Tibial nerve (tissue), 4 donors: ENCODE measurements at regions not wholly inside any gene's neighbourhood (a gene's known extent, or its start where the extent isn't known, plus 50 kb on each side); places are given as distances from the start of the nearest gene placed in this dataset.

Experiments used
- DNase-seq, 2 donors: peaks; one replicate each; pipeline ENCODE4 v3.0.0-alpha.2; 2019; ENCODE audit warnings: low spot score in 2 of 2
- H3K27ac ChIP-seq, 4 donors: fragments of 200-600 bp; sonication (generic) in 3 of 4; one replicate each; pipeline ENCODE4 v1.5.1; 2017 to 2019; ENCODE audit warnings: mild to moderate bottlenecking in 1 of 4
- H3K27me3 ChIP-seq, 2 donors: fragments of 200-600 bp; sonication (generic) in 1 of 2; one replicate each; pipeline versions ENCODE4 v1.5.1 to v1.6.0; 2017 to 2019
- H3K36me3 ChIP-seq, 3 donors: fragments of 200-600 bp; sonication (generic); one replicate each; pipeline ENCODE4 v1.5.1; 2018 to 2019
- H3K4me1 ChIP-seq, 4 donors: fragments of 200-600 bp; sonication (generic) in 3 of 4; one replicate each; pipeline ENCODE4 v1.5.1; 2017 to 2019
- H3K4me3 ChIP-seq, 4 donors: fragments of 200-600 bp; sonication (generic) in 3 of 4; one replicate each; pipeline ENCODE4 v1.5.1; 2017 to 2019; ENCODE audit warnings: mild to moderate bottlenecking in 1 of 4, moderate library complexity in 1 of 4
- H3K9me3 ChIP-seq, 4 donors: fragments of 200-600 bp; sonication (generic) in 3 of 4; one replicate each; pipeline ENCODE4 v1.5.1; 2017 to 2019
- CTCF ChIP-seq, 5 experiments: fragments of 200-600 bp in 3 of 5; fragments of 450-650 bp in 2 of 5; sonication (generic) in 3 of 5; IDR thresholded peaks; one replicate each; pipeline ENCODE4 v1.5.1; 2016 to 2019; ENCODE audit warnings: antibody characterized with exemption in 5 of 5, mild to moderate bottlenecking in 3 of 5, moderate library complexity in 2 of 5
- EP300 ChIP-seq, 2 donors: sonication (generic); formaldehyde crosslinking; IDR thresholded peaks; one replicate each; pipeline ENCODE4 v1.6.1; 2017; ENCODE audit warnings: antibody characterized with exemption in 2 of 2, mild to moderate bottlenecking in 1 of 2
- POLR2A ChIP-seq, 2 donors: fragments of 450-650 bp; IDR thresholded peaks; one replicate each; pipeline ENCODE4 v1.6.1; 2017; ENCODE audit warnings: antibody characterized with exemption in 2 of 2, mild to moderate bottlenecking in 2 of 2, moderate library complexity in 2 of 2
- WGBS, 2 donors: methylation state at CpG; one replicate each; pipeline ENCODE4 v1.1.5; 2018; 5-methylcytosine and 5-hydroxymethylcytosine counted together

- Histone ChIP-seq H3K27me3 (no peaks in the 10 kb centered on the region), H3K4me3 (no peak overlapping the region), H3K27ac (no peak overlapping the region), H3K9me3 (no peaks in the 10 kb centered on the region), H3K4me1 (no peaks in the 10 kb centered on the region), H3K36me3 (no peaks in the 10 kb centered on the region)
- 84 to 92% methylated on average over 1 of the region's 1 CpG for WGBS, 2 donors
- TF ChIP-seq CTCF (IDR thresholded peaks at IDR 0.05) (no peak), EP300 (IDR thresholded peaks at IDR 0.05) (no peak), POLR2A (IDR thresholded peaks at IDR 0.05) (no peak)
- DNase-seq = no peak
These were observed 134.2 kb upstream of the LINC00305 start for GRCh38 chr18:64283059-64283458.

GRCh38 chr18:64278026-64278425, 129.1 kb upstream of the LINC00305 start:
- Histone ChIP-seq H3K4me1 (no peaks in the 10 kb centered on the region), H3K4me3 (no peak overlapping the region), H3K27me3 (no peaks in the 10 kb centered on the region), H3K9me3 (no peaks in the 10 kb centered on the region), H3K36me3 (no peaks in the 10 kb centered on the region), H3K27ac (no peak overlapping the region)
- 96 to 98% methylated on average over 5 of the region's 5 CpGs for WGBS, 2 donors
- TF ChIP-seq EP300 (IDR thresholded peaks at IDR 0.05) = no peak
- TF ChIP-seq POLR2A (IDR thresholded peaks at IDR 0.05) = no peak
- no peak for TF ChIP-seq CTCF (IDR thresholded peaks at IDR 0.05)
- no peak for DNase-seq

- H3K27me3 ChIP-seq = no peaks in the 10 kb centered on the region
- H3K4me3 ChIP-seq = no peak overlapping the region
- no peaks in the 10 kb centered on the region for H3K36me3 ChIP-seq
- H3K9me3 ChIP-seq = no peaks in the 10 kb centered on the region
- H3K4me1 ChIP-seq = no peaks in the 10 kb centered on the region
- no peak for DNase-seq
- TF ChIP-seq POLR2A (IDR thresholded peaks at IDR 0.05) (no peak), CTCF (IDR thresholded peaks at IDR 0.05) (no peak)
- WGBS, 2 donors = 52 to 60% methylated on average over 5 of the region's 5 CpGs
- no peak overlapping the region for H3K27ac ChIP-seq
These were observed 127.6 kb upstream of the LINC00305 start for GRCh38 chr18:64276311-64277090.

- 54 to 57% methylated on average over 3 of the region's 3 CpGs for WGBS, 2 donors
- no peak for DNase-seq
- peaks cover 0 to 3% (median 0%) of the 10 kb centered on the region in 4 donors for H3K4me1 ChIP-seq
- no peaks in the 10 kb centered on the region for H3K9me3 ChIP-seq
- H3K27ac ChIP-seq = no peak overlapping the region
- TF ChIP-seq EP300 (IDR thresholded peaks at IDR 0.05) = no peak
- no peak for TF ChIP-seq POLR2A (IDR thresholded peaks at IDR 0.05)
- no peak for TF ChIP-seq CTCF (IDR thresholded peaks at IDR 0.05)
- no peak overlapping the region for H3K4me3 ChIP-seq
- H3K36me3 ChIP-seq = no peaks in the 10 kb centered on the region
- no peaks in the 10 kb centered on the region for H3K27me3 ChIP-seq
These were observed 126.9 kb upstream of the LINC00305 start for GRCh38 chr18:64275593-64276300.

GRCh38 chr18:64273724-64274123, 124.8 kb upstream of the LINC00305 start:
- Histone ChIP-seq H3K4me1 (peaks cover 0 to 3% (median 0%) of the 10 kb centered on the region in 4 donors), H3K36me3 (no peaks in the 10 kb centered on the region), H3K27me3 (no peaks in the 10 kb centered on the region), H3K27ac (no peak overlapping the region), H3K9me3 (no peaks in the 10 kb centered on the region), H3K4me3 (no peak overlapping the region)
- no peak for TF ChIP-seq CTCF (IDR thresholded peaks at IDR 0.05)
- no peak for TF ChIP-seq EP300 (IDR thresholded peaks at IDR 0.05)
- no peak for TF ChIP-seq POLR2A (IDR thresholded peaks at IDR 0.05)
- 78 to 80% methylated on average over 3 of the region's 3 CpGs for WGBS, 2 donors
- DNase-seq = no peak
